ENCODE measurements at regions not wholly inside any gene's neighbourhood (a gene's known extent, or its start where the extent isn't known, plus 50 kb on each side); places are given as distances from the start of the nearest gene placed in this dataset.

GRCh38 chr5:13472842-13473241 lies 471.6 kb downstream of the DNAH5 start:
- ATAC-seq (no peak), DNase-seq (ENCODE audit: low spot score) (no peak)
- H3K4me1 ChIP-seq (ENCODE audit: insufficient read depth), result no peaks in the 10 kb centered on the region
- H2AFZ ChIP-seq, result no peak overlapping the region
- no peaks in the 10 kb centered on the region for H3K36me3 ChIP-seq (ENCODE audit: insufficient read depth)
- H3K4me1 Mint-ChIP-seq, result no peaks in the 10 kb centered on the region
- H3K9me3 Mint-ChIP-seq, result peaks cover 8% of the 10 kb centered on the region; the same call in 2 of the 3 replicates
- H3F3A ChIP-seq (replicated peaks; ENCODE audit: low read depth), result no peaks in the 10 kb centered on the region
- no peak overlapping the region for H3K4me3 Mint-ChIP-seq
- peaks cover 12% of the 10 kb centered on the region for H3K9me2 ChIP-seq (ENCODE audit: insufficient read depth)
- H3K4me2 ChIP-seq, result no peak overlapping the region
- peaks cover 11% of the 10 kb centered on the region; the same call in 2 of the 3 replicates for H3K36me3 Mint-ChIP-seq (ENCODE audit: low read depth)
- no peak overlapping the region for H3K4me3 ChIP-seq
- no peak overlapping the region for H3K27ac Mint-ChIP-seq
- TF ChIP-seq, protein P1, sequence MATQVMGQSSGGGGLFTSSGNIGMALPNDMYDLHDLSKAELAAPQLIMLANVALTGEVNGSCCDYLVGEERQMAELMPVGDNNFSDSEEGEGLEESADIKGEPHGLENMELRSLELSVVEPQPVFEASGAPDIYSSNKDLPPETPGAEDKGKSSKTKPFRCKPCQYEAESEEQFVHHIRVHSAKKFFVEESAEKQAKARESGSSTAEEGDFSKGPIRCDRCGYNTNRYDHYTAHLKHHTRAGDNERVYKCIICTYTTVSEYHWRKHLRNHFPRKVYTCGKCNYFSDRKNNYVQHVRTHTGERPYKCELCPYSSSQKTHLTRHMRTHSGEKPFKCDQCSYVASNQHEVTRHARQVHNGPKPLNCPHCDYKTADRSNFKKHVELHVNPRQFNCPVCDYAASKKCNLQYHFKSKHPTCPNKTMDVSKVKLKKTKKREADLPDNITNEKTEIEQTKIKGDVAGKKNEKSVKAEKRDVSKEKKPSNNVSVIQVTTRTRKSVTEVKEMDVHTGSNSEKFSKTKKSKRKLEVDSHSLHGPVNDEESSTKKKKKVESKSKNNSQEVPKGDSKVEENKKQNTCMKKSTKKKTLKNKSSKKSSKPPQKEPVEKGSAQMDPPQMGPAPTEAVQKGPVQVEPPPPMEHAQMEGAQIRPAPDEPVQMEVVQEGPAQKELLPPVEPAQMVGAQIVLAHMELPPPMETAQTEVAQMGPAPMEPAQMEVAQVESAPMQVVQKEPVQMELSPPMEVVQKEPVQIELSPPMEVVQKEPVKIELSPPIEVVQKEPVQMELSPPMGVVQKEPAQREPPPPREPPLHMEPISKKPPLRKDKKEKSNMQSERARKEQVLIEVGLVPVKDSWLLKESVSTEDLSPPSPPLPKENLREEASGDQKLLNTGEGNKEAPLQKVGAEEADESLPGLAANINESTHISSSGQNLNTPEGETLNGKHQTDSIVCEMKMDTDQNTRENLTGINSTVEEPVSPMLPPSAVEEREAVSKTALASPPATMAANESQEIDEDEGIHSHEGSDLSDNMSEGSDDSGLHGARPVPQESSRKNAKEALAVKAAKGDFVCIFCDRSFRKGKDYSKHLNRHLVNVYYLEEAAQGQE (IDR thresholded peaks at IDR 0.05; ENCODE audit: unreplicated experiment), result no peak
- TF ChIP-seq CTCF (conservative IDR thresholded peaks at IDR 0.05; ENCODE audit: low read depth in 2 of 2) (no peak), STAT1 (IDR thresholded peaks at IDR 0.05; ENCODE audit: unreplicated experiment) (no peak), CREB1 (CRISPR knock-in tag; IDR thresholded peaks at IDR 0.05; ENCODE audit: low read depth) (no peak), NANOG (IDR thresholded peaks at IDR 0.05; ENCODE audit: borderline replicate concordance) (no peak)
- TF ChIP-seq, protein P2, sequence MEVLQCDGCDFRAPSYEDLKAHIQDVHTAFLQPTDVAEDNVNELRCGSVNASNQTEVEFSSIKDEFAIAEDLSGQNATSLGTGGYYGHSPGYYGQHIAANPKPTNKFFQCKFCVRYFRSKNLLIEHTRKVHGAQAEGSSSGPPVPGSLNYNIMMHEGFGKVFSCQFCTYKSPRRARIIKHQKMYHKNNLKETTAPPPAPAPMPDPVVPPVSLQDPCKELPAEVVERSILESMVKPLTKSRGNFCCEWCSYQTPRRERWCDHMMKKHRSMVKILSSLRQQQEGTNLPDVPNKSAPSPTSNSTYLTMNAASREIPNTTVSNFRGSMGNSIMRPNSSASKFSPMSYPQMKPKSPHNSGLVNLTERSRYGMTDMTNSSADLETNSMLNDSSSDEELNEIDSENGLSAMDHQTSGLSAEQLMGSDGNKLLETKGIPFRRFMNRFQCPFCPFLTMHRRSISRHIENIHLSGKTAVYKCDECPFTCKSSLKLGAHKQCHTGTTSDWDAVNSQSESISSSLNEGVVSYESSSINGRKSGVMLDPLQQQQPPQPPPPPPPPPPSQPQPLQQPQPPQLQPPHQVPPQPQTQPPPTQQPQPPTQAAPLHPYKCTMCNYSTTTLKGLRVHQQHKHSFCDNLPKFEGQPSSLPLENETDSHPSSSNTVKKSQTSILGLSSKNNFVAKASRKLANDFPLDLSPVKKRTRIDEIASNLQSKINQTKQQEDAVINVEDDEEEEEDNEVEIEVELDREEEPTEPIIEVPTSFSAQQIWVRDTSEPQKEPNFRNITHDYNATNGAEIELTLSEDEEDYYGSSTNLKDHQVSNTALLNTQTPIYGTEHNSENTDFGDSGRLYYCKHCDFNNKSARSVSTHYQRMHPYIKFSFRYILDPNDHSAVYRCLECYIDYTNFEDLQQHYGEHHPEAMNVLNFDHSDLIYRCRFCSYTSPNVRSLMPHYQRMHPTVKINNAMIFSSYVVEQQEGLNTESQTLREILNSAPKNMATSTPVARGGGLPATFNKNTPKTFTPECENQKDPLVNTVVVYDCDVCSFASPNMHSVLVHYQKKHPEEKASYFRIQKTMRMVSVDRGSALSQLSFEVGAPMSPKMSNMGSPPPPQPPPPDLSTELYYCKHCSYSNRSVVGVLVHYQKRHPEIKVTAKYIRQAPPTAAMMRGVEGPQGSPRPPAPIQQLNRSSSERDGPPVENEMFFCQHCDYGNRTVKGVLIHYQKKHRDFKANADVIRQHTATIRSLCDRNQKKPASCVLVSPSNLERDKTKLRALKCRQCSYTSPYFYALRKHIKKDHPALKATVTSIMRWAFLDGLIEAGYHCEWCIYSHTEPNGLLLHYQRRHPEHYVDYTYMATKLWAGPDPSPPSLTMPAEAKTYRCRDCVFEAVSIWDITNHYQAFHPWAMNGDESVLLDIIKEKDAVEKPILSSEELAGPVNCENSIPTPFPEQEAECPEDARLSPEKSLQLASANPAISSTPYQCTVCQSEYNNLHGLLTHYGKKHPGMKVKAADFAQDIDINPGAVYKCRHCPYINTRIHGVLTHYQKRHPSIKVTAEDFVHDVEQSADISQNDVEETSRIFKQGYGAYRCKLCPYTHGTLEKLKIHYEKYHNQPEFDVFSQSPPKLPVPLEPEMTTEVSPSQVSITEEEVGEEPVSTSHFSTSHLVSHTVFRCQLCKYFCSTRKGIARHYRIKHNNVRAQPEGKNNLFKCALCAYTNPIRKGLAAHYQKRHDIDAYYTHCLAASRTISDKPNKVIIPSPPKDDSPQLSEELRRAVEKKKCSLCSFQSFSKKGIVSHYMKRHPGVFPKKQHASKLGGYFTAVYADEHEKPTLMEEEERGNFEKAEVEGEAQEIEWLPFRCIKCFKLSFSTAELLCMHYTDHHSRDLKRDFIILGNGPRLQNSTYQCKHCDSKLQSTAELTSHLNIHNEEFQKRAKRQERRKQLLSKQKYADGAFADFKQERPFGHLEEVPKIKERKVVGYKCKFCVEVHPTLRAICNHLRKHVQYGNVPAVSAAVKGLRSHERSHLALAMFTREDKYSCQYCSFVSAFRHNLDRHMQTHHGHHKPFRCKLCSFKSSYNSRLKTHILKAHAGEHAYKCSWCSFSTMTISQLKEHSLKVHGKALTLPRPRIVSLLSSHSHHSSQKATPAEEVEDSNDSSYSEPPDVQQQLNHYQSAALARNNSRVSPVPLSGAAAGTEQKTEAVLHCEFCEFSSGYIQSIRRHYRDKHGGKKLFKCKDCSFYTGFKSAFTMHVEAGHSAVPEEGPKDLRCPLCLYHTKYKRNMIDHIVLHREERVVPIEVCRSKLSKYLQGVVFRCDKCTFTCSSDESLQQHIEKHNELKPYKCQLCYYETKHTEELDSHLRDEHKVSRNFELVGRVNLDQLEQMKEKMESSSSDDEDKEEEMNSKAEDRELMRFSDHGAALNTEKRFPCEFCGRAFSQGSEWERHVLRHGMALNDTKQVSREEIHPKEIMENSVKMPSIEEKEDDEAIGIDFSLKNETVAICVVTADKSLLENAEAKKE (CRISPR knock-in tag; IDR thresholded peaks at IDR 0.05), result no peak
- H3K27me3 Mint-ChIP-seq (ENCODE audit: insufficient read depth, low read depth, poor library complexity), result no peaks in the 10 kb centered on the region
- H4K20me1 ChIP-seq (replicated peaks; ENCODE audit: insufficient read depth), result no peaks in the 10 kb centered on the region
- H3K27me3 ChIP-seq (ENCODE audit: insufficient read depth), result no peaks in the 10 kb centered on the region
- no peak overlapping the region for H3K27ac ChIP-seq (ENCODE audit: low read depth)
- H3K79me2 ChIP-seq (replicated peaks; ENCODE audit: insufficient read depth), result no peaks in the 10 kb centered on the region

All from GM23338 (cell line).